Vagina (tissue), 2 donors: ENCODE measurements at regions not wholly inside any gene's neighbourhood (a gene's known extent, or its start where the extent isn't known, plus 50 kb on each side); places are given as distances from the start of the nearest gene placed in this dataset.

Experiments
- CTCF ChIP-seq, 3 experiments: fragments of 450-650 bp in 2 of 3; fragments of 200-600 bp in 1 of 3; sonication (generic) in 1 of 3; IDR thresholded peaks; one replicate each; pipeline ENCODE4 v1.5.1; 2017 to 2019; ENCODE audit warnings: antibody characterized with exemption in 3 of 3, mild to moderate bottlenecking in 2 of 3, moderate library complexity in 2 of 3
- POLR2A ChIP-seq, 2 donors: fragments of 450-650 bp; IDR thresholded peaks; one replicate each; pipeline ENCODE4 v1.6.1; 2017; ENCODE audit warnings: antibody characterized with exemption in 2 of 2, mild to moderate bottlenecking in 2 of 2, moderate library complexity in 2 of 2
- POLR2AphosphoS5 ChIP-seq, 2 donors: sonication (generic); formaldehyde crosslinking; IDR thresholded peaks; one replicate each; pipeline ENCODE4 v1.9.0; 2017; ENCODE audit warnings: antibody characterized with exemption in 2 of 2, mild to moderate bottlenecking in 2 of 2, low read depth in 1 of 2; ENCODE audit not compliant: insufficient read depth in 1 of 2

GRCh38 chr17:6928193-6928592 lies 67.7 kb upstream of the ALOX12 start:
- TF ChIP-seq POLR2A (IDR thresholded peaks at IDR 0.05) (no peak), POLR2AphosphoS5 (IDR thresholded peaks at IDR 0.05; ENCODE audit: insufficient read depth in 1 of 2, low read depth in 1 of 2) (no peak), CTCF (IDR thresholded peaks at IDR 0.05) (no peak)
